Thyroid gland (tissue), 4 donors: ENCODE measurements at regions not wholly inside any gene's neighbourhood (a gene's known extent, or its start where the extent isn't known, plus 50 kb on each side); places are given as distances from the start of the nearest gene placed in this dataset.

ENCODE experiments used
- DNase-seq, 2 donors: peaks; one replicate each; pipeline ENCODE4 v3.0.0-alpha.2; 2019
- H3K27ac ChIP-seq, 3 donors: fragments of 200-600 bp; sonication (generic); 1 replicate in 2 of 3; 2 replicates in 1 of 3; pipeline ENCODE4 v1.5.1; 2016 to 2019; ENCODE audit warnings: mild to moderate bottlenecking in 1 of 3, moderate library complexity in 1 of 3
- H3K27me3 ChIP-seq: fragments of 200-600 bp; sonication (generic); one replicate; pipeline ENCODE4 v1.5.1; 2019
- H3K36me3 ChIP-seq, 2 donors: fragments of 200-600 bp; sonication (generic); one replicate each; pipeline ENCODE4 v1.5.1; 2016 to 2019
- H3K4me1 ChIP-seq, 2 donors: fragments of 200-600 bp; sonication (generic); one replicate each; pipeline ENCODE4 v1.5.1; 2017 to 2019
- H3K4me3 ChIP-seq, 3 donors: fragments of 200-600 bp; sonication (generic); replicated peaks in 1 of 3; 1 replicate in 2 of 3; 2 replicates in 1 of 3; pipeline ENCODE4 v1.5.1; 2016; ENCODE audit warnings: mild to moderate bottlenecking in 1 of 3
- H3K9me3 ChIP-seq: fragments of 200-600 bp; sonication (generic); one replicate; pipeline ENCODE4 v1.5.1; 2017
- CTCF ChIP-seq, 6 experiments: fragments of 200-600 bp in 3 of 6; fragments of 450-650 bp in 3 of 6; sonication (generic) in 3 of 6; IDR thresholded peaks; one replicate each; pipeline ENCODE4 v1.5.1; 2016 to 2019; ENCODE audit warnings: antibody characterized with exemption in 6 of 6, mild to moderate bottlenecking in 2 of 6, inconsistent platforms in 1 of 6, moderate library complexity in 1 of 6
- POLR2A ChIP-seq, 2 donors: fragments of 450-650 bp; IDR thresholded peaks; one replicate each; pipeline ENCODE4 v1.6.1; 2017; ENCODE audit warnings: antibody characterized with exemption in 2 of 2, mild to moderate bottlenecking in 2 of 2, moderate library complexity in 1 of 2
- WGBS, 2 donors: methylation state at CpG; one replicate each; pipeline ENCODE4 v1.1.5; 2017; 5-methylcytosine and 5-hydroxymethylcytosine counted together
- intact Hi-C: fragments of 100-400 bp; cut with DNase I; formaldehyde crosslinking; loops from one replicate; pipeline ENCODE4 v1.15.1; 2023

DNA sequence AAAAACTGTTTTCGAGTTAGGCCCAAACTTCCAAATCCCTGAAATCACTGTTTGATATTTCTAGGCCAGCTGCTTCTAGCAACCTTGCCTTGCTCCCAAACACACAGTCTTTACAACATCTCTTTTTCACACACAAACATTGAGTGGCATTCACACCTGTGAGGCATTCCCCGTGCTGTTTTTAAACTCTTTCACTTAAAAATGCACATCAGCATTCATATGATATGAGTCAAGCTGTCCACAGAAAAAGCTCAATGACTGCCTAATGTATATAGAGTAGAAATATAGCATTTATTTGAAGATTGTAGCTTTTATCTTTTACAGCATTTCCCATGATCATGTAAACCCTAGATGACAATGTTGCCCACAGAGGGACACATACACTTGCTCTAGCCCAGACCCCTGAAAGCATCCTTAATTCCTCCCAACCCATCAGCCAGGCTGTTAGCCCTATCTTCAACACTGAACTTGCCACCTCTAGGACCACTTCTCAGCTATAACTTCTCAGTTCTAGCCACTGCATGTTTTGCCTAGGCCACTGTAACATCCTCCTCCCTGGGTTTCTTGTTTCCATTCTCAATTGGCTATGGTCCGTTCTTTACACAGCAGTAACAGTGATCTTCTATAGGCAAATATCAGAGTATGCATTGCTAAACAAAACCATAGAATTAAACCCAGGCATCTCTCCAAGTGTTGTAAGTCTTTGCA is 782.6 kb downstream of the DIPK2A start:
- DNase-seq = no peak
- no peaks in the 10 kb centered on the region for H3K4me1 ChIP-seq
- H3K9me3 ChIP-seq = no peaks in the 10 kb centered on the region
- intact Hi-C loops = no loop called here
- TF ChIP-seq POLR2A (IDR thresholded peaks at IDR 0.05) (no peak), CTCF (IDR thresholded peaks at IDR 0.05) (no peak)
- H3K36me3 ChIP-seq = no peaks in the 10 kb centered on the region
- H3K4me3 ChIP-seq = no peak overlapping the region
- no peaks in the 10 kb centered on the region for H3K27me3 ChIP-seq
- WGBS, 2 donors = 84 to 90% methylated on average over 3 of the region's 3 CpGs
- no peak overlapping the region for H3K27ac ChIP-seq

- no peak overlapping the region for H3K4me3 ChIP-seq
- no peak overlapping the region for H3K27ac ChIP-seq
- H3K9me3 ChIP-seq = no peaks in the 10 kb centered on the region
- WGBS, 2 donors = 93 to 97% methylated on average over 10 to 16 of the region's 27 CpGs
- TF ChIP-seq POLR2A (IDR thresholded peaks at IDR 0.05) (no peak), CTCF (IDR thresholded peaks at IDR 0.05) (no peak)
- H3K4me1 ChIP-seq = no peaks in the 10 kb centered on the region
- no peaks in the 10 kb centered on the region for H3K27me3 ChIP-seq
- no peak for DNase-seq
- H3K36me3 ChIP-seq = no peaks in the 10 kb centered on the region
- intact Hi-C loops = no loop called here
These were observed 785.2 kb downstream of the DIPK2A start for GRCh38 chr3:144756704-144757440.

DNA sequence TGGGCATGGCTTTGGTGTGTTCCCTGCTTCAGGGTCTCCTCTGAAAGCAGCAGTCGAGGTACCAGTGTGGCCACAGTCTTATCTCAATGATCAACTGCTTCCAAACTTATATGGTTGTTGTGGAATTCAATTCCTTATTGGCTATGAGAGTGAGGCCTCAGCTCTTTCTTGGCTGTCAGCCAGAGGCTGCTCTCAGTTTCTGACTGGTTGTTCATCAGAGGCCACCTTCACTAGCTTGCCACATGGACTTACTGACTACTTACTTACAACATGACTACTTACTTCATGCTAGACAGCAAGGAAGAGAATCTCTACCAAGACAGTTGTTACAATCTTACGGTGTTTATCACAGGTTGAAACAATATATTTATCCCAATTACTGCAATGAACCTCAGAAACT is 789.2 kb downstream of the DIPK2A start:
- Histone ChIP-seq H3K4me3 (no peak overlapping the region), H3K36me3 (no peaks in the 10 kb centered on the region), H3K27me3 (no peaks in the 10 kb centered on the region), H3K9me3 (no peaks in the 10 kb centered on the region), H3K27ac (no peak overlapping the region), H3K4me1 (no peaks in the 10 kb centered on the region)
- intact Hi-C loops = no loop called here
- DNase-seq = peak; percentile 8 to 10
- TF ChIP-seq POLR2A (IDR thresholded peaks at IDR 0.05) = no peak
- no peak for TF ChIP-seq CTCF (IDR thresholded peaks at IDR 0.05)
- 55 to 63% methylated on average over 2 of the region's 2 CpGs for WGBS, 2 donors

GRCh38 chr3:144762091-144762490 is 790.5 kb downstream of the DIPK2A start:
- WGBS, 2 donors = 92 to 100% methylated on average over 1 of the region's 1 CpG

More at GRCh38 chr3:144762091-144762490, 790.5 kb downstream of the DIPK2A start:
- no peak overlapping the region for H3K27ac ChIP-seq
- H3K9me3 ChIP-seq = no peaks in the 10 kb centered on the region
- TF ChIP-seq POLR2A (IDR thresholded peaks at IDR 0.05) (no peak), CTCF (IDR thresholded peaks at IDR 0.05) (no peak)
- H3K4me3 ChIP-seq = no peak overlapping the region
- no peaks in the 10 kb centered on the region for H3K36me3 ChIP-seq
- intact Hi-C loops = no loop called here
- H3K27me3 ChIP-seq = no peaks in the 10 kb centered on the region
- H3K4me1 ChIP-seq = no peaks in the 10 kb centered on the region
- DNase-seq = no peak
